GM19455 (cell line): ENCODE measurements at regions not wholly inside any gene's neighbourhood (a gene's known extent, or its start where the extent isn't known, plus 50 kb on each side); places are given as distances from the start of the nearest gene placed in this dataset.
"Not testable (repeated sequence)": the region's sequence is repeated elsewhere in the genome, so short reads cannot be mapped to it uniquely, and the experiment has no call there.

Experiments
- ATAC-seq: cut with Tn5 transposase; IDR thresholded peaks from one replicate; pipeline ENCODE4 v1.9.1; 2021; ENCODE audit not compliant: unreplicated experiment

DNA sequence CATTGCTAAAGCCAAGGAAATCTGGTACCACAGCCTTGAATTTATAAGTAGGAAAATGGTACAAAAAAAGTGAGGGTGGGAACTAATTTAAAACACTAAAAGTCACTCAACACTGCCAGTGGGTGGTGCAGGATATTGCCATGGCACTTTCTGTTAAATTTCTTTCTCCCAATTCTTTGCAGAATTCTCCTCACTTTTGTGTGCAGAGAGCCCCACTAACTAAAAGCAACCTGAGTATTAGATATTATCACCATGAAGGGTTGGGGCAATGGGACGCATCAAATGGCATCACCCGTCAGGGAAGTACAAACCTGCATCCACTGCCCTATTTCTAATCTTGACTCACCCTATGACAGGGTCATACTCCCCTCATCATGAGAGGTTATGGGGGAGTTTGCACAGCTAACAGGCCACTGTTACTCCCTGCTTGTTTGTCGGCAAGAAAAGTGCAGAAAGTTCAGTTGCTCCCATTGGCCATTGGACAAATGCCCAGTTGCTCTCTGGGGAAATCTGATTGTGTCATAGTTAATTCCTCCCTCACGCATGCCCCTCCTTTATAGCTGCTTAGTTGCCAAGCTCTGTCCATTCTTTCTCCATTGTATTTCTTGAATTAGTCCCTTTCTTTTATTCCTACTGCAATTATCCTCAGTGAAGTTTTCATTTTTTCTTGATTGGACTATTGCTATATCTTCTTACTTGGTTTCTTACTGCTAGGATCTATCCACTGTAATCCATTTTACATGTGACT, 93.8 kb upstream of the BLID start:
- no peak for ATAC-seq

- ATAC-seq: no peak
Measured at GRCh38 chr11:122207921-122208764, 92.1 kb upstream of the BLID start.

- ATAC-seq: no peak
Measured at GRCh38 chr11:122207505-122207904, 91.5 kb upstream of the BLID start.

- no peak for ATAC-seq
Measured at GRCh38 chr11:122205036-122205435, 89.0 kb upstream of the BLID start.

DNA sequence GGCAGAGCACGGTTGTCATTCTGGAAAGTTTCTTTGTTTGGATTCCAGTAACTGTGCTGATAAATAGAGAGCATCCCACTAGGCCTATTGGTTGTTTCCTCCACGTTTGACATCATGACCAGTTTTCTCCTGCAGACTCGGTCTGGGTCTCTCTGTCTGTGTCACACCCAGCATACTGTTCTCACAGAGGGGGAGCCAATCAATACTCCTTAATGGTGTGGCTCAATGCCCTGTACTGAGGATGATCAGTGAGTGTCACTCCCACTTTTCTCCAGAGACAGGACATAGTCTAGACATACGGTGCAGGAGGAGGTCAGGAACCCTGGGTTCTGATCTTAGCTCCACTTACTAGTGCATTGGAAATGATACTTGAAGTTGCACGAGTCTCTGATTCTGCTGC, 88.2 kb upstream of the BLID start:
- ATAC-seq: no peak

- peak; percentile 83 for ATAC-seq
Measured at GRCh38 chr11:122202951-122203456, 87.0 kb upstream of the BLID start.

DNA sequence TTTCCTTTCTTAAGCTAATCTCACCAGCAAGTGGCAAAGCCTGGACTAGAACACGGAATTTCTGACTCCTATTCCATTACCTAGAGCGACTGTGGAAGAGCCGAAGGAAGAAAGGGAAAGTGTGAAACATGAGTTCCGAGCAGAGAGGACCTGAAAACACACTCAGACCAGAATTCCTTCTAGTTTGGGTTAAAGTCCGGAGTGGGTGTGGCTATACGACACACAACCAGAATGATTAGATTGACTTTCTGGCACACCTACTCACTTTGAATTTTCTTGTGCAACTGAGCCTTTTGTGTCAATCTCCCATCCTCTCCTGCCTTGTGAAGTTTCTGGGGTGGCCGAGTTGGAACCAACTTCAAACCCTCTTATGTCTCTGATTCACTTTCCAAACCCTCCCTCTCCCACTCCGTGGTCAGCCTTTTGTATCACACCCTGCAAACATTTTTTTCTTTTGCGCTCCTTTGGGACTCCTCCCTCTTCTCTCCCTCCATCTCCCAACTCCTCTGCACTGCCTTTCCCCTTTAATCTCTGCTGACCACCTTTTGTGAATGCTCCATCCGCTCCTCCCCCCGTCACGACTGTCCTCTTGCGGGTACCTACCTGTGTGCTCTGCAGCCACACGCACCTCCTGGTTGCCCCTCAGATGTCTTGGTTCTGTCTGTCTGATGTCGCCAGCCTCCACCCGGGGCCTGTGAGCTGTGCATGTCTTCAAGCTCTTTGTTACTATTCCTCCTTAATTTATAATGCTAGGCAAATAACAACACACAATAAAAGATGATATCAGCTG, 86.3 kb upstream of the BLID start:
- ATAC-seq: no peak

GRCh38 chr11:122201106-122201505, 85.1 kb upstream of the BLID start:
- no peak for ATAC-seq

GRCh38 chr11:122199661-122200060, 83.6 kb upstream of the BLID start:
- no peak for ATAC-seq

DNA sequence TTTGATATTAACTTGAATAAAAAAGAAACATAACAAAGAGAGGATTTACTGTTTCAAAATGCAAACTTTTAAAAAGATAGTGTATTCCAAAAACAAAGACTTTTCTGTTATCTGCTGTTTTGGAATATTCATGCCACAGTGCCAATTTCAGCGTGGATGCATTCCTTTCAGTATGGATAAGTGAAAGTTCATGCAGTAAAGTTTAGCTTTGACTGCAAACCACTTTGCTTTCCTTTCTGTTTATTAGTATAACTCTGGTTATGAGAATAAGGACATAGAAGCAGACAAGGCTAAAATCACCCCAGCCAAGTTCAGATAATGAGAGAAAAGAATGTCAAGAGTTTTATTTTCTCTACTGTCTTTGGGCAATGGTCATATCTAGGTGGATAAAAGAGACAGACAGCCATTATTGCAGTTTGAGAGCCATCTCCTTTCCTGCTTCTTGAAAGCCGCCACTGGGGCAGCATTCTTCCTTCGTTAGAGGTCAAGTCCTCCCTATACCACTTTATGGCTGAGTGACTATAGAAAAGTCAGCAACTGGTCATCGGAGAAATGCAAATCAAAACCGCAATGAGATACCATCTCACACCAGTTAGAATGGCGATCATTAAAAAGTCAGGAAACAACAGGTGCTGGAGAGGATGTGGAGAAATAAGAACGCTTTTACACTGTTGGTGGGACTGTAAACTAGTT, 82.4 kb upstream of the BLID start:
- no peak for ATAC-seq

DNA sequence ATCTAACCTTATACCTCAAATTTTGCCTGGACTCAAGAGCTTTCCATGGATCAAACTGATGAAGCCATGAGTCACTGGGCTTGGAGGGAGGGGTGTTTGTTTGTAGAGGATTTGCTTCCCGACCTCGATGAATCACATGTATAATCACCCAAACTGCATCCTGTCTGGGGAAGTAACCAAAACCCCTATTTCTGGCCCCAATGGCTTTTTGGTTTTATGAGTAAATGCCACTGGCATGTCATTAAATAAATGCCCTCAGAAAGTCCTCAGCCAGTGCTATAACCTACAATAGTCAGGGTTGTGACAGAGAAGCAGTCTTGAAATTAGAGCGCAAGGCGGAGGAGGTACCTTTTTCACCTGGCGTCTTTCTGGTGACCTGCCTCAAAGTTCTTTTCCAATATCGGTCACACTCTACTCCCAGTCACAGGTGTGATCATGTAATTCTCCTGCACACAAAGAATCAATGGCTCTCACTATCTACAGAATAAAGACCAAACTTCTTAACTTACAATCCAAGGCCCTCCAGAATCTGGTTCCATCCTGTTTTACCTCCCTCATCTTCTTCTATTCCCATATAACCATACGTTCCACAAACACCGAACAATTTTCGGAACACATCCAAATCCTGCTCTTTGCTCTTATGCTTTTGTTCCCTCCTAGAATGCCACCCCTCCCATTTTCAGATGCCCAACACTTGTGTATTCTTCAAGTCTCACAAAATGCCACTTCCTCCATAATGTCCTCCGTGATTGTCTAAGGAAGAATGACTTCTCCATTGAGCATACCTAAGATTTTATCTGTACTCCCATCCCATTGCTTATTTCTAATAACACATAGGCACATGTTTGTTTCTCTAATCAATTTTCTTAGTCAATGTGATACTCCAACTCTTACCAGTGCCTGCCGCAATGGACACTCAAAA, 81.3 kb upstream of the BLID start:
- ATAC-seq: no peak

DNA sequence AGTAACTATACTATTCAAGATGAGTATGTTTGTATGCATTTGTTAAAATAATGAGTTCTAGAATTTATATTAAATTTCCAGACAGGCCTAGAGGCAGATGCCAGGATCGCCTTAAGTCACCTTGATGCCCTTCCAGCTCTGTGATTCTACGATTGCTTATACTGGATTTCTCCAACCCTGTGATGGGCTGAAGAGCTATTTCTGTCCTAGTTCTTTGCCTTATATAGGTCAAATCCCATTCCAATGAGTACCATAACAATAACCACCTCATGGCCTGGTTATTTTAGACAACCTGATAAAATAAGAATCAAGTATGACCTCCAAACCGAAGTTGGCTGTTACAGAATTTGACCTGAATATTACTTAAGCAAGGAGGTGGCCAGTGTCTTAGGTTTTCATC, 79.8 kb upstream of the BLID start:
- no peak for ATAC-seq

GRCh38 chr11:122193881-122194480, 78.0 kb upstream of the BLID start:
- ATAC-seq: not testable (repeated sequence)

- no peak for ATAC-seq
Measured at GRCh38 chr11:122193457-122193856, 77.4 kb upstream of the BLID start.

- peak; percentile 50 for ATAC-seq
Measured at GRCh38 chr11:122192634-122193255, 76.7 kb upstream of the BLID start.

DNA sequence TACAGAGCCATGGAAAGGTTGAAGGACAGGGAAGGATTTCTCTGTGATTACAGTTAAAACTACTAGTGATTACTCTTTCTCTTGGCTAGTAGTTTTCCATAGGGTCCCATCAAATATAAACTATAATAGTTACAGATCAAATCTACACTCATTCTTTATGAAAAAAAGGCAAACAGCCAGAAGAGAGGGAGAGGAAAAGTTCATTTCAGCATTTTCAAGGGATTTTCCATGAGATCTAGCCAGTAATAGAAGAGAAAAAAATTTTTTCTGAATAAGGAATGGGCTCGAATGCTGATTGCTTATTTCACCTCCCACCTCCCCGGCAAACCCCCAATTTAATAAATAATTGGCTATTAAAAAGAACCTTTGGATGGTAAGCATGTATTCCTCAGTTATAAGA, 74.8 kb upstream of the BLID start:
- ATAC-seq: no peak

- ATAC-seq: no peak
Measured at GRCh38 chr11:122189229-122189628, 73.2 kb upstream of the BLID start.

DNA sequence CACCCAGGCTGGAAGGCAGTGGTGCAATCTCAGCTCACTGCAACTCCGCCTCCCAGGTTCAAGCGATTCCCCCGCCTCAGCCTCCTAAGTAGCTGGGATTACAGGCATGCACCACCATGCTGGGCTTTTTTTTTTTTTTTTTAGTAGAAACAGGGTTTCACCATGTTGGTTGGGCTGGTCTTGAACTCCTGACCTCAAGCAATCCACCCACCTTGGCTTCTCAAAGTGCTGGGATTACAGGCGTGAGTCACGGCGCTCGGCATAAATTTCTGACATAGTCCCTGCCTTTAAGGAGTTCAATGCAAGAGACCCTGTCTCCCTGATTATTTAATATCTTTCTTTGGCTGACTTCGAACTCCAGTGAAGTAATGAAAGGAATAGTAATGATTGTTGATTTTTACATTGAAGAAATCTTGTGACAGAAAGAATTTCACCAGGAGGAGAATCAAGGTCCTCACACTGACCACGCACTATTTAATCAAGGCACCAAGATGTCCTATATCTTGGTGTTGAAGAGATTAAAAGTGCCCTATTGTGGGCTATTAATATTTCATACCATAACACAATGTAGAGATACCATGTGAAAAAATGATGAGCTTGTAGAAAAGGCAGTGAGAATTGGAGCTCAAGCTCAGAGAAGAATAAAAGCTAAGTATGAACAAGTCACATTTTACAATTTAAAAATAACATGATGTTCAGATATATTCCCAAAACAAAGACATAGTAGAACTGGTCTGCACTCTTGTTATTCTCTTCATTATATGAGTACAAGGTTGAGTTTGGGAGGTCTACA, 71.6 kb upstream of the BLID start:
- ATAC-seq: no peak
